Trophoblast cell (in vitro differentiated cells and primary cell): ENCODE measurements at regions not wholly inside any gene's neighbourhood (a gene's known extent, or its start where the extent isn't known, plus 50 kb on each side); places are given as distances from the start of the nearest gene placed in this dataset.

Experiments
- DNase-seq, 2 donors: peaks; one replicate each; pipeline ENCODE4 v3.0.0-alpha.2; 2016
- H2AFZ ChIP-seq: 2 replicates; pipeline ENCODE4 v1.6.1; 2013; ENCODE audit warnings: low read length, moderate library complexity, mild to moderate bottlenecking; ENCODE audit not compliant: insufficient read depth, poor library complexity
- H2AK5ac ChIP-seq: 2 replicates; pipeline ENCODE4 v1.6.1; 2013; ENCODE audit warnings: mild to moderate bottlenecking, low read length
- H2BK120ac ChIP-seq: 2 replicates; pipeline ENCODE4 v1.6.1; 2013; ENCODE audit warnings: low read length, mild to moderate bottlenecking, moderate library complexity; ENCODE audit not compliant: insufficient read depth, poor library complexity
- H2BK12ac ChIP-seq: 2 replicates; pipeline ENCODE4 v1.6.1; 2013; ENCODE audit warnings: mild to moderate bottlenecking, low read length, moderate library complexity
- H2BK5ac ChIP-seq: 2 replicates; pipeline ENCODE4 v1.6.1; 2013; ENCODE audit warnings: low read length, low read depth, moderate library complexity, mild to moderate bottlenecking; ENCODE audit not compliant: poor library complexity
- H3K14ac ChIP-seq: 2 replicates; pipeline ENCODE4 v1.6.1; 2013; ENCODE audit warnings: mild to moderate bottlenecking, low read length
- H3K18ac ChIP-seq: 2 replicates; pipeline ENCODE4 v1.6.1; 2013; ENCODE audit warnings: mild to moderate bottlenecking, low read length
- H3K23ac ChIP-seq: 2 replicates; pipeline ENCODE4 v1.6.1; 2013; ENCODE audit warnings: low read length
- H3K27ac ChIP-seq: 2 replicates; pipeline ENCODE4 v1.5.1; 2013; ENCODE audit warnings: low read depth, mild to moderate bottlenecking, inconsistent platforms, low read length, moderate library complexity
- H3K27me3 ChIP-seq: 2 replicates; pipeline ENCODE4 v1.6.1; 2013; ENCODE audit warnings: inconsistent platforms, mild to moderate bottlenecking, low read length, moderate library complexity; ENCODE audit not compliant: insufficient read depth
- H3K36me3 ChIP-seq, 2 experiments: 1 replicate in 1 of 2; 2 replicates in 1 of 2; pipeline ENCODE4 v1.6.1; 2013; ENCODE audit warnings: low read length in 2 of 2, mild to moderate bottlenecking in 2 of 2, moderate library complexity in 1 of 2; ENCODE audit not compliant: insufficient read depth in 2 of 2, control insufficient read depth in 1 of 2
- H3K4ac ChIP-seq: 2 replicates; pipeline ENCODE4 v1.6.1; 2013; ENCODE audit warnings: low read depth, mild to moderate bottlenecking, low read length, moderate library complexity
- H3K4me1 ChIP-seq, 2 experiments: 1 replicate in 1 of 2; 2 replicates in 1 of 2; pipeline ENCODE4 v1.6.1; 2013; ENCODE audit warnings: low read length in 2 of 2, mild to moderate bottlenecking in 2 of 2, moderate library complexity in 1 of 2; ENCODE audit not compliant: insufficient read depth in 2 of 2, control insufficient read depth in 1 of 2
- H3K4me2 ChIP-seq: 2 replicates; pipeline ENCODE4 v1.6.1; 2013; ENCODE audit warnings: inconsistent platforms, mild to moderate bottlenecking, low read length, moderate library complexity
- H3K4me3 ChIP-seq: 2 replicates; pipeline ENCODE4 v1.5.1; 2013; ENCODE audit warnings: mild to moderate bottlenecking, low read depth, low read length, inconsistent platforms
- H3K79me1 ChIP-seq: one replicate; pipeline ENCODE4 v1.6.1; 2013; ENCODE audit warnings: low read length
- H3K79me2 ChIP-seq: 2 replicates; pipeline ENCODE4 v1.6.1; 2013; ENCODE audit warnings: low read length, mild to moderate bottlenecking; ENCODE audit not compliant: control insufficient read depth, insufficient read depth, poor library complexity
- H3K9ac ChIP-seq: 2 replicates; pipeline ENCODE4 v1.6.1; 2013; ENCODE audit warnings: mild to moderate bottlenecking, low read length
- H3K9me3 ChIP-seq: 2 replicates; pipeline ENCODE4 v1.6.1; 2013; ENCODE audit warnings: low read depth, mild to moderate bottlenecking, control low read depth, inconsistent platforms, low read length; ENCODE audit not compliant: insufficient read depth
- H4K12ac ChIP-seq: 2 replicates; pipeline ENCODE4 v1.6.1; 2013; ENCODE audit warnings: low read depth, mild to moderate bottlenecking, low read length, moderate library complexity
- H4K8ac ChIP-seq: 2 replicates; pipeline ENCODE4 v1.6.1; 2013; ENCODE audit warnings: low read depth, mild to moderate bottlenecking, low read length, moderate library complexity
- H4K91ac ChIP-seq: one replicate; pipeline ENCODE4 v1.6.1; 2013; ENCODE audit warnings: low read depth, mild to moderate bottlenecking, low read length, moderate library complexity
- WGBS: extraction: QIAGEN DNeasy Blood & Tissue Kit; methylation state at CpG from one replicate; pipeline ENCODE4 v1.1.7; 2013; ENCODE audit warnings: missing lambda C conversion rate; ENCODE audit not compliant: insufficient read length, insufficient coverage; ENCODE audit errors: extremely low coverage; 5-methylcytosine and 5-hydroxymethylcytosine counted together

DNA sequence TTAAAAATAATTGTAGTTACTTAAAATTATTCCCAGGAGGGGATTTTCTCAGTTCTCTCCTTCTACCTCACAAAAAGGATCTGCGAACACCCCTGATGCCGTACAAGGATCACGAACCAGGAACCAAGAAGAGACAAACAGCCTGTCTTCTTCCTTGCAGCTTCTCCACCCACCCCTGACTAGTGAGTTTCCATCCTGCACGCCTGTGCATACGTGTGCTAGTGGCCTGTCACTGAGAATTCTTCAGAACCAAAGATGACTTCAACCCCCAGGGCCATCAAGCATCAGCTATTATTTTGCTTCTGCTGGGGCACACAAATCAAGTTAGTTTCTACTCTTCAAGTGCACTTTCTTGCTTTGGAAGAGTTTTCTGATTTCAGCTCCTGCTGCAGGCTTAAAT lies 175.5 kb upstream of the KLF6 start:
- Histone ChIP-seq H2AK5ac (peak overlapping the region; percentile 59), H3K9me3 (peaks cover 1% of the 10 kb centered on the region), H2BK120ac (no peak overlapping the region), H3K23ac (no peak overlapping the region), H2AFZ (no peak overlapping the region), H3K79me2 (no peaks in the 10 kb centered on the region), H2BK5ac (no peak overlapping the region), H3K4me2 (no peak overlapping the region), H3K27ac (no peak overlapping the region), H3K4ac (no peak overlapping the region), H2BK12ac (no peak overlapping the region), H3K36me3 (no peaks in the 10 kb centered on the region), H4K91ac (no peak overlapping the region), H3K14ac (no peak overlapping the region), H3K4me1 (peaks cover 13% of the 10 kb centered on the region in 2 experiments), H4K8ac (no peak overlapping the region), H3K27me3 (no peaks in the 10 kb centered on the region), H3K4me3 (no peak overlapping the region), H4K12ac (no peak overlapping the region), H3K9ac (no peak overlapping the region), H3K79me1 (peaks cover 15% of the 10 kb centered on the region), H3K18ac (no peak overlapping the region)
- no CpG with 5 or more reads among the region's 5 CpGs for WGBS
- DNase-seq, result no peak

DNA sequence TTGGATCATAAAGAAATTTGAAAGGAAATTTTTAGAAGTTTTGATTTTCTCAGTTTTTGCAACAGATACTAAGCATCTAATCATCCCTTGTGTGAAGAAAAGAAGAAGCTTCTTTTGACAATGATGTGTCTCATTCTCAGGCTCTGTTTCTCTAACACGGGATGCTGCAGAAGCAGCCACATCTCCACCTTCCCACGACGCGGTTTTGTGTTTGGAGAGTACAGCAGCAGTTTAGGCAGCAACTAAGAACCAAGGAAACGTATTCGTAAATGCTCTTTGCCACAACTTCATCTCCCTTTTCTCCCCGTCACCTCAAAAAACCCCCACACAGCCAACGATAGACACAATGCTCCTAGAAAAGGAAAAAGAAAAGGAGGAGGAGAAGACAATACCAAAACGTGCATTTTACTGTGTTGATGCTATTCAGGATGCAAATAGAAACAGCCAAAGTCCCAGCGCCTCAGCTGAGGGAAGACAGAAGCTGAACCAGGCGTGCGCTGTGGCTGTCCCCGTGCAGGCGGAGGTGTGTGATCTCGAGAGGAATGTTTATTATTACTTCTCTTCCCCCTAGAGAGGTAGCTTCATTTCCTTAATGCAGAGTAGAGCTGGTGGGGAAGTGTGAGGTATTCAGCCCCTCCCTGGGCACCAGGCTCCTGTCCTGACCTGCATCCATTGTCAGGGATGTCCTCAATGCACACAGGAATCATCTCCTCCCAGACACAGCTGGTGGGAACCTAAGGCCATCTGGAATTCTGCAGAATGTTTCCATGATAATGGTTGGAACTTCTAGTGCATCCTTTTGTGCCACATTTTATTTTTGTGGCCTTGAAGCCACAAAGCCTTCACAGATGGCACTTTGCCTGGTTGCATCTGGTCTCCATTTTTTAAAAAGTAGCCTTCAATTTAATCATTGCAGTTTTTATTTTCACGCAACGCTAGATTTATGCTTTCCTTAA lies 174.6 kb upstream of the KLF6 start:
- H4K91ac ChIP-seq, result no peak overlapping the region
- no peak overlapping the region for H2AK5ac ChIP-seq
- H2BK12ac ChIP-seq, result no peak overlapping the region
- no peaks in the 10 kb centered on the region for H3K79me2 ChIP-seq
- peaks cover 1% of the 10 kb centered on the region for H3K9me3 ChIP-seq
- H3K27me3 ChIP-seq, result no peaks in the 10 kb centered on the region
- no peak overlapping the region for H3K9ac ChIP-seq
- no CpG with 5 or more reads among the region's 17 CpGs for WGBS
- H3K4me2 ChIP-seq, result no peak overlapping the region
- DNase-seq, result no peak
- no peak overlapping the region for H3K4ac ChIP-seq
- no peak overlapping the region for H4K12ac ChIP-seq
- no peak overlapping the region for H4K8ac ChIP-seq
- peaks cover 16% of the 10 kb centered on the region for H3K79me1 ChIP-seq
- H2BK5ac ChIP-seq, result no peak overlapping the region
- peaks cover 13% of the 10 kb centered on the region in 2 experiments for H3K4me1 ChIP-seq
- no peak overlapping the region for H3K27ac ChIP-seq
- no peak overlapping the region for H2BK120ac ChIP-seq
- H2AFZ ChIP-seq, result no peak overlapping the region
- no peak overlapping the region for H3K23ac ChIP-seq
- H3K36me3 ChIP-seq, result no peaks in the 10 kb centered on the region
- H3K14ac ChIP-seq, result no peak overlapping the region
- H3K4me3 ChIP-seq, result no peak overlapping the region
- no peak overlapping the region for H3K18ac ChIP-seq

DNA sequence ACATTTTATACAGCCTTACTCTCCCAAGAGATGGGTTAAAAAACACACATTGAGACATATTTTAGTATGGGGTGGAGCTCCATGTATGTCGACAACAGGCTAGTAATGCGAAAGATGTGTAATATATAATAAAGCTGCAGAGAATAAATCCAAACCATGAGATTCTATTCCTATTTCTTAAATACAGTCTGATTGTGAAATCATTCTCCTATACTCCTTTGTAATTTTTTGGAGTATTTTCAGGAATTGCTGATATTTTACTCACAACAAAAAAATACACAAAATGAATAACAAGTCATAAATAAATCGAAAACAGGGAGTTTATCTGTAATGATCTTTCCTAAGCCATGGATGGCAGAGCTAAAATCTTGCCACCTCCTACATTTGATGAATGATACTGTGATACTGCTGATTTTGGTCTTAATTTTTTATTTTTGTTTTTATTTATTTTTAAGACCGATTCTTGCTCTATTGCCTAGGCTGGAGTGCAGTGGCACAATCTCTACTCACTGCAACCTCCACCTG lies 173.5 kb upstream of the KLF6 start:
- no peaks in the 10 kb centered on the region for H3K36me3 ChIP-seq
- no CpG with 5 or more reads among the region's 4 CpGs for WGBS
- no peak overlapping the region for H2AK5ac ChIP-seq
- no peak overlapping the region for H4K12ac ChIP-seq
- no peak overlapping the region for H4K91ac ChIP-seq
- H3K18ac ChIP-seq, result no peak overlapping the region
- H2BK5ac ChIP-seq, result no peak overlapping the region
- H3K79me1 ChIP-seq, result peaks cover 15% of the 10 kb centered on the region
- no peak for DNase-seq
- H3K4ac ChIP-seq, result no peak overlapping the region
- no peak overlapping the region for H2BK120ac ChIP-seq
- no peak overlapping the region for H3K4me3 ChIP-seq
- H3K79me2 ChIP-seq, result no peaks in the 10 kb centered on the region
- H3K14ac ChIP-seq, result no peak overlapping the region
- H3K27ac ChIP-seq, result no peak overlapping the region
- H3K27me3 ChIP-seq, result no peaks in the 10 kb centered on the region
- H2AFZ ChIP-seq, result no peak overlapping the region
- H3K9ac ChIP-seq, result no peak overlapping the region
- H3K23ac ChIP-seq, result no peak overlapping the region
- H2BK12ac ChIP-seq, result no peak overlapping the region
- peaks cover 12 to 13% of the 10 kb centered on the region in 2 experiments for H3K4me1 ChIP-seq
- H3K4me2 ChIP-seq, result no peak overlapping the region
- no peak overlapping the region for H4K8ac ChIP-seq
- peaks cover 1% of the 10 kb centered on the region for H3K9me3 ChIP-seq

DNA sequence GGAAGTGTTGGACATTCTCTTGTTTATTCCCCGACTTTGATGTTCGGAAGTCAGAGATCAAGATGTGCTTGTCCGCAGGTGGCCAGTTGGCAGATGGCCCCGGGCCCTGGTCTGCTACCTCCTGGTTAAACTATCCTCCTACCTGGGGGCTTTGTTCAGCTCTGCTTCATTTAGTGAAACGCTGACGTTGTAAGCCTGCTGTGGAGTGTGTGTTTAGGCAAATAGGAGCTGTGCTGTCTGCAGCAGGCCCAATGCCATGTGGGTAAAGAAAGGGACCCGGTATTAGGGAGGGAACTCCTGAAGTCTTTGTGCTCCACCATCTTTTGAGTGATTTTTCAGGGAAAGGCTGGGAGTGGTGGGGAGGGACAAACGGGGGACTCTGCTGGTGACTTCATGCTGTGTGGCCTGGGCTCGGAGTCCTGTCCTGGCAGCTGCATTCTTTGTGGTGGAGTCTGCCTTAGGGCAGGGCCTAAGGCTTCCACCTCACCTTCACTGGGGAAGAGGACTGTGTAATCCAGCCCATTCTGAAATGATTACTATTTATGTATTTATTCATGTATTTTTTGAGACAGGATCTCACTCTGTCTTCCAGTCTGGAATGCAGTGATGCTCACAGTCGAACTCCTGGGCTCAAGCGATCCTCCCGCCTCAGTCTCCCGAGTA lies 171.1 kb upstream of the KLF6 start:
- Histone ChIP-seq H4K12ac (no peak overlapping the region), H3K79me2 (no peaks in the 10 kb centered on the region), H2BK12ac (peak overlapping the region; percentile 39), H2BK120ac (no peak overlapping the region), H3K14ac (peak overlapping the region; percentile 27), H3K27ac (peak overlapping the region; percentile 28), H3K18ac (no peak overlapping the region), H3K4me2 (no peak overlapping the region), H2BK5ac (peak overlapping the region; percentile 8), H3K79me1 (peaks cover 7% of the 10 kb centered on the region), H3K9ac (no peak overlapping the region), H3K27me3 (no peaks in the 10 kb centered on the region), H3K9me3 (no peaks in the 10 kb centered on the region), H3K36me3 (no peaks in the 10 kb centered on the region), H3K4ac (no peak overlapping the region), H4K91ac (peak overlapping the region; percentile 41), H2AK5ac (no peak overlapping the region), H2AFZ (peak overlapping the region; percentile 12), H3K4me1 (peaks cover 5 to 7% of the 10 kb centered on the region in 2 experiments), H4K8ac (peak overlapping the region; percentile 8), H3K4me3 (no peak overlapping the region), H3K23ac (no peak overlapping the region)
- DNase-seq, result peak; percentile 72 to 76
- no CpG with 5 or more reads among the region's 13 CpGs for WGBS
